HG03439 (cell line): ENCODE measurements at regions not wholly inside any gene's neighbourhood (a gene's known extent, or its start where the extent isn't known, plus 50 kb on each side); places are given as distances from the start of the nearest gene placed in this dataset.

Experiments
- ATAC-seq: cut with Tn5 transposase; IDR thresholded peaks from one replicate; pipeline ENCODE4 v1.9.1; 2021; ENCODE audit warnings: mild to moderate bottlenecking, moderate library complexity; ENCODE audit not compliant: unreplicated experiment

GRCh38 chr4:177937041-177937440 lies 494.8 kb upstream of the AGA start:
- no peak for ATAC-seq

DNA sequence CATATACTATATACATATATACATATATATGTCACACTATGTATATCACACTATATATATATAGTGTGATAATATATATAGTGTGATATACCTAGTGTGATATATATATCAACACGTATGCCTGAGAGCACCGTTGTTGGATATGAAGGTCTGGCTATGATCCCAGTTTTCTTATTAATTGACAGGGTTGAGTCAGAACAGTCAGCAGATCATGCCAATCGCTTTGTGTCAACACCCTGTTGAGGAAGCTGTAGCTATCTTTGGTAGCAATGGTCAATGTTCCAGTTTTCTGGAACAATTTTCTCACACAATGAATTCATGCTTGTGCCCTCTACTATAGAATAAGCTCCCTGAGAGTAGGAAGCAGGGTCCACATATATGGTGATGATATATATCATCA lies 496.0 kb upstream of the AGA start:
- ATAC-seq: no peak

- ATAC-seq: no peak
Observed at GRCh38 chr4:177945268-177945667, 503.0 kb upstream of the AGA start.

DNA sequence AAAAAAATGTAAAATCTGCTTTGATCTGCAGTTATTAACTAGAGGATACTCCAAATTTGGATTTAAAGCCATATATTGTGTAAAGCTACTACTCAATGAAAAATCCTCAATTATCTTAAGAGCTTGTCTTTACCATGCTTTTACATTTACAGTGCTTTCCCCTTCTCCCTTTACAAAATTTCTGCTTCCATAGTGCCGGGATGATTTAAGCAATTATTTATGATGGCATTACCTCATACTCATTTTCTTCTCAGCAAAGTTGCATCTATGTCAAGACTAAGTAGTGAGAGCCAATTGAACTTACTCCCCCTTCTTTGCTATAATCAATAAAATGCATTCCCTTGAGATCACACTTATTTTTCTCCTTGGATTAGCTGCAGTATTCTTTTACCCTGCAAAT lies 505.4 kb upstream of the AGA start:
- no peak for ATAC-seq

- ATAC-seq: no peak
Observed at GRCh38 chr4:177948853-177949252, 506.6 kb upstream of the AGA start.

DNA sequence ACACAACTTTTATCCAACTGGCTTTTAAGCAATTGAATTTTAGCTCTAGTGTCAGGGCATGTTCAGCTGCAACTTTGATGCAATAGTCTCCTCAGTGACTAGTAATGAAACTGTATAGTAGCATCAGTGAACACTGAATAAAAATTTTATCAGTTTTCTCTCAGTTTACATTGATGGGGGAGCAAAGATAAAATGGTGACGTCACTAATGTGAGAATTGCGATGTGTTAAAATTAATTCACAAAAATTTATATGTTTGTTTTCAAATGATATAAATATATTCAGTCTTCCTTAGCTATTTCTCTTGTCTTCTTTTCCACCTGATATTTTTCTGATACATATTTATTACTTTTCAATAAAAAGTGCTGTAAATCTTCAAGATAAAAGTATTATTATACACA lies 508.8 kb upstream of the AGA start:
- no peak for ATAC-seq

GRCh38 chr4:177952723-177953122 lies 510.5 kb upstream of the AGA start:
- ATAC-seq: no peak

- ATAC-seq: no peak
Observed at GRCh38 chr4:177957596-177958360, 515.5 kb upstream of the AGA start.

GRCh38 chr4:177960566-177960965 lies 518.3 kb upstream of the AGA start:
- no peak for ATAC-seq

GRCh38 chr4:177961761-177962380 lies 519.6 kb upstream of the AGA start:
- ATAC-seq: no peak

- ATAC-seq: no peak
Observed at GRCh38 chr4:177964061-177964460, 521.8 kb upstream of the AGA start.

DNA sequence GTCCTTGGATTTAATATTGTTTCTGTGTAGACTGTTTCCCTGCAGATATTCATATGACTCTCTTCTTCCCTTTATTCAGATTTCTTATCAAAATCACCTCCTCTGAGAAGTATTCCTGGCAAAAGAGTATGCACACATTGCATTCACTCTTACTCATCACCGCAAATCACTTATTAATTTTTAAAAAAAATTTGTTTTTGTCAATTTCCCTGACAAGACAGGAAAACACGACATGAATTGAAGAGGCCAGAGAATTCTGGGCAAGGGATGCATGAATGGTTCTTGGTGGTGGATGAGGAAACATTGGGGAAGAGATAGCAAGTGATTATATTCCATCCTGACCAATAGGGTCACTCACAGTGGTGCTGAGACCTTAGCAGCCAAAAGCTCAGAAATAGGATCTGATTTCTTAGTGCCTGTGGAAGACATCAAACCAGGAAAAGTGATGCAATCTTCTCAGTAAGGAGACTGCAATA lies 522.5 kb upstream of the AGA start:
- no peak for ATAC-seq

GRCh38 chr4:177967328-177967727 lies 525.1 kb upstream of the AGA start:
- ATAC-seq: no peak

- no peak for ATAC-seq
Observed at GRCh38 chr4:177968817-177969442, 526.7 kb upstream of the AGA start.

GRCh38 chr4:177974461-177974860 lies 532.2 kb upstream of the AGA start:
- no peak for ATAC-seq

DNA sequence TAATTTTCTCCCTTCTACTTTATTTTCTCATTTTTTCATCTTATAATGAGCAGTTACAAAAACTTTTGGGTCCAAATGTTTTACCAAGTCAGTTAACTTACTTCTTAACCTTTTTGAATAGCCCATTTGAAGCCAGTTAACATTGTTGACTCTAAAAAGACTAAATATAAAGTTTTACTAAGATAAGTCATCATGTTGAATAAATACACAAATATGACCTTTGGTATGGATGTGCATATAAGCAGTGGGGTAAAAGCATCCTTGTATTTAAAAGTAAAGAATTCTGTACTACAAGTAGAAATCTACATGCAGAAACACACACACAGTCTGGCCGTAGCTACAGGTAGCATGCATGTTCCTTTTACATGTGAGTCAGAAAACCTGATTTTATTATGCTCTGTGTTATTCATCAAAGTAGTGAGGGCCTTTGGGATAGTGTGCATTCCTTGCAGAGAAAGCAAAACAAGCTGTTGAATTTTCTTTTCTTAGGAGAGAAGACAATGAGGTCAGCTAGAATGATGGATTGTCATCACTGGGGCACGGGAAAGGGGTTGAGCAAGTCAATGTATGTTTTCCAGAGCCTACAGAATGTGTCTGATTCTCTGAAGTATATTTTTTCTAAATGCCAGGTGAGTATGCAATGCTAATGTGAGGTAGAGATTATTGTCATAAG lies 533.2 kb upstream of the AGA start:
- ATAC-seq: no peak

GRCh38 chr4:177986236-177986635 lies 544.0 kb upstream of the AGA start:
- no peak for ATAC-seq

DNA sequence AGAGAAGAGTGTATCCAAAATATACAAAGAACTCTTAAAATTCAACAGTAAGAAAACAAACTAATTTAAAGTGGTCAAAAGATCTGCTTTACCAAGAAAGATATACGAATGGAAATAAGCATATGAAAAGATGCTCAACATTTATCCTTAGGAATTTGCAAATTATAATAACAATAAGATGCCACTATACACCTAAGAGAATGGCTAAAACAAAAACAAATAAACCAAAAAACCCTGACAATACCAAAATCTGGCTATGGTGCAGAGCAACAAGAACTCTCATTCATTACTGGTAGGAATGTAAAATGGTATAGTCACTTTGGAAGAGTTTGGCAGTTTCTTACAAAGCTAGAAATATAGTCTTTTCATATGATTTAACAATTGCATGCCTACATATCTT lies 545.7 kb upstream of the AGA start:
- no peak for ATAC-seq

DNA sequence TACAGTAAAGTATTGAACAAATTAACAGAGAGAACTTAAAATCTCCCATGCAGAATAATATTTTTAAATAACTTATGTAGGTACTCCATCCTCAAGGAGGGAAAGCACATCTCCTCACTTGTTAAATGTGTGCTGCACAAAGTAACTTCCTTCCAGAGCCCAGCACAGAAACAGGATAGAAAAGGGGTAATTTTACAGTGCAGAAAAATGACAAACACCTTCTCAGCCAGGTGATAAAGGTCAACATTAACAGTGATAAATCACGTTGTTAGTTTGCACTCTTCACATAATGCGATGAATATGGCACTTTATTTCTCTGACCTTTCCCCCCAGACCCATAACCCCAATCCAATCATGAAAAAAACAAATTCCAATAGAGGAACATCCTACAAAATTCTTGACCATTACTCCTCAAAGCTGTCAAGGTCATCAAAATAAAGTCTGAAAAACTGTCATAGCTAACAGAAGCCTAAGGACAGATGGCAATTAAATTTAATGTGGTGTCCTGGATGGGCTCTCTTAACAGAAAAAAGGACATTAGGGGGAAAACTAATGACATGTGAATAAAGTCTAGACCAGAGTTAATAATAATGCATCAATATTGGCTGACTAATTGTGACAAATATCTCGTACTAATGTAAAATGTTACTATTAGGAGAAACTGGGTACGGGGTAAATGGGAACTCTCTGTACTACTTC lies 547.4 kb upstream of the AGA start:
- ATAC-seq: no peak

DNA sequence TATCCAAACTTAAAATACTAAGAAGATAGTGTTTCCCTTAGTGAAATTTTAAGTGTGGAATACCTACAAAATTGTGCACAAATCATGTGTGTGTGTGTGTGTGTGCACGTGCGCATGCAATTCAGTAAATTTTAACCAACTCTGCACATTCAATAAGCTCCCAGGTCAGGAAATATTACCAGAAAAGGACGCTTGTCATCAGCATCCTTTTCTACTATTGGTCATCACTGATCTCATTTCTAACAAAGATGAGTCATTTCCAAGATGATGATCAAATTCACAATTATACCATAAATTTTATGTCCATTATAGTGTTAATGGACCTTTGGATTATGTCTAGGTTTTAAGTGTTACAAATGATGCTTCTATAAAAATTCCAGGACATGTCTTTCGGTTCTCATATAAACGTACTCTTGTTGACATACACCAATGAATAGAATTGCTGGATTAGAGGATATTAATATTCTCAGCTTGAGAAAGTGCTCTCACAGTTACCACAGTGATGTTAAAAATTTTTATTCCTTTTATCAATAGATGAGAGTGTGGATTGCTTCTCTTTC lies 560.9 kb upstream of the AGA start:
- no peak for ATAC-seq

DNA sequence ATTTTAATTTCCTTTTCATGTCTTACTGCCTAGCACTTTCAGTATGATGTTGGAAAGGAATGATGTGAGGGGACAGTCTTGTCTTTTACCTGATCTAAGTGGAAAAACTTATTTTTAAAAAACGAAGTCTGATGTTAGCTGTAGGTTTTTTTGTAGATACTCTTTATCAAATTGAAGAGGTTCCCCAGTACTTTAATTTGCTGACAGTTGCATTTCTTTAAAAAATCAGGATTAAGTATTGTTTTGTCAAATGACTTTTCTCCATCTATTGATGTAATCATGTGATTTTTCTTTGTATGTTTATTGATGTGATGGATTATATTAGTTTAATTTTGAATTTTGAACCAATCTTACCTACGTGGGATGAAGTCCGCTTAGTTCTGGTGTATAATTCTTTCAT lies 568.4 kb upstream of the AGA start:
- no peak for ATAC-seq
